ENCODE measurements at regions not wholly inside any gene's neighbourhood (a gene's known extent, or its start where the extent isn't known, plus 50 kb on each side); places are given as distances from the start of the nearest gene placed in this dataset.

GRCh38 chr20:11242320-11242719 lies 568.5 kb upstream of the JAG1 start:
- DNase-seq = no peak
- Histone ChIP-seq H3K36me3 (no peaks in the 10 kb centered on the region), H3K4me1 (no peaks in the 10 kb centered on the region), H3K9me3 (replicated peaks) (no peaks in the 10 kb centered on the region), H3K27ac (replicated peaks) (no peak overlapping the region), H3K27me3 (ENCODE audit: low read depth) (peaks cover 5% of the 10 kb centered on the region), H3K4me3 (no peak overlapping the region)
- TF ChIP-seq CTCF (IDR thresholded peaks at IDR 0.05; ENCODE audit: borderline replicate concordance) = no peak
- intact Hi-C loops (cut with micrococcal nuclease) = no loop called here

GRCh38 chr20:11245431-11245830 lies 571.6 kb upstream of the JAG1 start:
- H3K27ac ChIP-seq (replicated peaks) = no peak overlapping the region
- no peak for DNase-seq
- H3K27me3 ChIP-seq (ENCODE audit: low read depth) = peaks cover 13% of the 10 kb centered on the region
- no peaks in the 10 kb centered on the region for H3K9me3 ChIP-seq (replicated peaks)
- H3K4me3 ChIP-seq = no peak overlapping the region
- H3K36me3 ChIP-seq = no peaks in the 10 kb centered on the region
- intact Hi-C loops (cut with micrococcal nuclease) = no loop called here
- H3K4me1 ChIP-seq = peaks cover 7% of the 10 kb centered on the region
- TF ChIP-seq CTCF (IDR thresholded peaks at IDR 0.05; ENCODE audit: borderline replicate concordance) = no peak

GRCh38 chr20:11246251-11246775 lies 572.5 kb upstream of the JAG1 start:
- no peak overlapping the region for H3K27ac ChIP-seq (replicated peaks)
- H3K4me1 ChIP-seq = peaks cover 7% of the 10 kb centered on the region
- H3K36me3 ChIP-seq = no peaks in the 10 kb centered on the region
- DNase-seq = no peak
- TF ChIP-seq CTCF (IDR thresholded peaks at IDR 0.05; ENCODE audit: borderline replicate concordance) = no peak
- no peak overlapping the region for H3K4me3 ChIP-seq
- H3K9me3 ChIP-seq (replicated peaks) = no peaks in the 10 kb centered on the region
- peaks cover 13% of the 10 kb centered on the region for H3K27me3 ChIP-seq (ENCODE audit: low read depth)
- intact Hi-C loops (cut with micrococcal nuclease) = no loop called here

- intact Hi-C loops (cut with micrococcal nuclease) = no loop called here
- Histone ChIP-seq H3K4me1 (peaks cover 7% of the 10 kb centered on the region), H3K36me3 (no peaks in the 10 kb centered on the region), H3K4me3 (no peak overlapping the region), H3K27me3 (ENCODE audit: low read depth) (peaks cover 13% of the 10 kb centered on the region), H3K9me3 (replicated peaks) (no peaks in the 10 kb centered on the region), H3K27ac (replicated peaks) (no peak overlapping the region)
- DNase-seq = no peak
- TF ChIP-seq CTCF (IDR thresholded peaks at IDR 0.05; ENCODE audit: borderline replicate concordance) = no peak
Measured at GRCh38 chr20:11247046-11248010, 573.5 kb upstream of the JAG1 start.

DNA sequence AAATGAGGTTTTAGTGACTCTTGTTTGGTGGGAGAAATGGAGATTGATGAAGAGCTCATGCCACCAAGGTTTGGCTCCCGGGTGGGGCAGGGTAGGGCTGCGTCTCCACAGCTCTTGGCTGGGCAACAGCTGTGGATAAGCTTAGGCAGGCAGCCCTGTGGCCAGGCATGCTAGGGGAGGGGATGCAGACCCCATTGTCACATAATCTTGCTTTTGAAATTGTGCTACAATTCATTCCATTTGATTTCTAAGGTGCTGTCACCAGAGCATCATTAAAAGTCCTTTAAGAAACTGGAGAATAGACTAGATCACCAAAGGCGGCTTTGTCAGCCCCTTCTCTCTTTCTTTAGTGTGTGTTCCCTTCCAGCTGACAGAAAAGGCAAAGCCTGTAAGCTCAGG lies 574.2 kb upstream of the JAG1 start:
- Histone ChIP-seq H3K27me3 (ENCODE audit: low read depth) (peaks cover 13% of the 10 kb centered on the region), H3K36me3 (no peaks in the 10 kb centered on the region), H3K4me1 (peaks cover 7% of the 10 kb centered on the region), H3K4me3 (no peak overlapping the region), H3K27ac (replicated peaks) (no peak overlapping the region), H3K9me3 (replicated peaks) (no peaks in the 10 kb centered on the region)
- intact Hi-C loops (cut with micrococcal nuclease) = no loop called here
- DNase-seq = no peak
- TF ChIP-seq CTCF (IDR thresholded peaks at IDR 0.05; ENCODE audit: borderline replicate concordance) = no peak
